ENCODE measurements at regions not wholly inside any gene's neighbourhood (a gene's known extent, or its start where the extent isn't known, plus 50 kb on each side); places are given as distances from the start of the nearest gene placed in this dataset.

- no peak for DNase-seq (ENCODE audit: low read depth)
- no peak overlapping the region for H3K4me3 ChIP-seq (ENCODE audit: low read depth, low read length)
Observed at GRCh38 chr5:3026099-3026498, 274.6 kb upstream of the IRX2 start.

GRCh38 chr5:3025392-3025791, 273.9 kb upstream of the IRX2 start:
- no peak overlapping the region for H3K4me3 ChIP-seq (ENCODE audit: low read depth, low read length)
- no peak for DNase-seq (ENCODE audit: low read depth)

- H3K4me3 ChIP-seq (ENCODE audit: low read depth, low read length) = no peak overlapping the region
- no peak for DNase-seq (ENCODE audit: low read depth)
Observed at GRCh38 chr5:3024976-3025375, 273.5 kb upstream of the IRX2 start.

- no peak for DNase-seq (ENCODE audit: low read depth)
- H3K4me3 ChIP-seq (ENCODE audit: low read depth, low read length) = no peak overlapping the region
Observed at GRCh38 chr5:3024554-3024953, 273.1 kb upstream of the IRX2 start.

- H3K4me3 ChIP-seq (ENCODE audit: low read depth, low read length) = no peak overlapping the region
- no peak for DNase-seq (ENCODE audit: low read depth)
Observed at GRCh38 chr5:3024126-3024525, 272.6 kb upstream of the IRX2 start.

- H3K4me3 ChIP-seq (ENCODE audit: low read depth, low read length) = no peak overlapping the region
- no peak for DNase-seq (ENCODE audit: low read depth)
Observed at GRCh38 chr5:3023656-3024055, 272.2 kb upstream of the IRX2 start.

GRCh38 chr5:3022665-3023064, 271.2 kb upstream of the IRX2 start:
- no peak for DNase-seq (ENCODE audit: low read depth)
- H3K4me3 ChIP-seq (ENCODE audit: low read depth, low read length) = no peak overlapping the region

- no peak for DNase-seq (ENCODE audit: low read depth)
- H3K4me3 ChIP-seq (ENCODE audit: low read depth, low read length) = no peak overlapping the region
Observed at GRCh38 chr5:3020426-3020825, 268.9 kb upstream of the IRX2 start.

GRCh38 chr5:3019045-3019444, 267.6 kb upstream of the IRX2 start:
- DNase-seq (ENCODE audit: low read depth) = no peak
- H3K4me3 ChIP-seq (ENCODE audit: low read depth, low read length) = no peak overlapping the region

- no peak overlapping the region for H3K4me3 ChIP-seq (ENCODE audit: low read depth, low read length)
- DNase-seq (ENCODE audit: low read depth) = no peak
Observed at GRCh38 chr5:3011764-3012017, 260.2 kb upstream of the IRX2 start.

GRCh38 chr5:3010953-3011763, 259.7 kb upstream of the IRX2 start:
- H3K4me3 ChIP-seq (ENCODE audit: low read depth, low read length) = no peak overlapping the region
- DNase-seq (ENCODE audit: low read depth) = no peak

GRCh38 chr5:3010301-3010952, 258.9 kb upstream of the IRX2 start:
- DNase-seq (ENCODE audit: low read depth) = no peak
- H3K4me3 ChIP-seq (ENCODE audit: low read depth, low read length) = no peak overlapping the region

GRCh38 chr5:3009605-3010004, 258.1 kb upstream of the IRX2 start:
- no peak for DNase-seq (ENCODE audit: low read depth)
- H3K4me3 ChIP-seq (ENCODE audit: low read depth, low read length) = no peak overlapping the region

- no peak overlapping the region for H3K4me3 ChIP-seq (ENCODE audit: low read depth, low read length)
- DNase-seq (ENCODE audit: low read depth) = no peak
Observed at GRCh38 chr5:3007577-3007976, 256.1 kb upstream of the IRX2 start.

GRCh38 chr5:3006961-3007551, 255.6 kb upstream of the IRX2 start:
- H3K4me3 ChIP-seq (ENCODE audit: low read depth, low read length) = no peak overlapping the region
- DNase-seq (ENCODE audit: low read depth) = no peak

- no peak for DNase-seq (ENCODE audit: low read depth)
Observed at GRCh38 chr5:3006526-3006925, 255.0 kb upstream of the IRX2 start.

GRCh38 chr5:3004361-3005080, 253.0 kb upstream of the IRX2 start:
- H3K4me3 ChIP-seq (ENCODE audit: low read depth, low read length) = no peak overlapping the region
- DNase-seq (ENCODE audit: low read depth) = no peak

More at GRCh38 chr5:3006526-3006925, 255.0 kb upstream of the IRX2 start:
- no peak overlapping the region for H3K4me3 ChIP-seq (ENCODE audit: low read depth, low read length)

GRCh38 chr5:3002230-3002629, 250.8 kb upstream of the IRX2 start:
- no peak for DNase-seq (ENCODE audit: low read depth)
- no peak overlapping the region for H3K4me3 ChIP-seq (ENCODE audit: low read depth, low read length)

- no peak overlapping the region for H3K4me3 ChIP-seq (ENCODE audit: low read depth, low read length)
- no peak for DNase-seq (ENCODE audit: low read depth)
Observed at GRCh38 chr5:3000631-3001030, 249.2 kb upstream of the IRX2 start.

- DNase-seq (ENCODE audit: low read depth) = no peak
- H3K4me3 ChIP-seq (ENCODE audit: low read depth, low read length) = no peak overlapping the region
Observed at GRCh38 chr5:2999926-3000325, 248.4 kb upstream of the IRX2 start.
